GM19438 (cell line): ENCODE measurements at regions not wholly inside any gene's neighbourhood (a gene's known extent, or its start where the extent isn't known, plus 50 kb on each side); places are given as distances from the start of the nearest gene placed in this dataset.

ENCODE experiments used
- ATAC-seq: cut with Tn5 transposase; IDR thresholded peaks from one replicate; pipeline ENCODE4 v1.9.1; 2021; ENCODE audit warnings: low read depth; ENCODE audit not compliant: unreplicated experiment

DNA sequence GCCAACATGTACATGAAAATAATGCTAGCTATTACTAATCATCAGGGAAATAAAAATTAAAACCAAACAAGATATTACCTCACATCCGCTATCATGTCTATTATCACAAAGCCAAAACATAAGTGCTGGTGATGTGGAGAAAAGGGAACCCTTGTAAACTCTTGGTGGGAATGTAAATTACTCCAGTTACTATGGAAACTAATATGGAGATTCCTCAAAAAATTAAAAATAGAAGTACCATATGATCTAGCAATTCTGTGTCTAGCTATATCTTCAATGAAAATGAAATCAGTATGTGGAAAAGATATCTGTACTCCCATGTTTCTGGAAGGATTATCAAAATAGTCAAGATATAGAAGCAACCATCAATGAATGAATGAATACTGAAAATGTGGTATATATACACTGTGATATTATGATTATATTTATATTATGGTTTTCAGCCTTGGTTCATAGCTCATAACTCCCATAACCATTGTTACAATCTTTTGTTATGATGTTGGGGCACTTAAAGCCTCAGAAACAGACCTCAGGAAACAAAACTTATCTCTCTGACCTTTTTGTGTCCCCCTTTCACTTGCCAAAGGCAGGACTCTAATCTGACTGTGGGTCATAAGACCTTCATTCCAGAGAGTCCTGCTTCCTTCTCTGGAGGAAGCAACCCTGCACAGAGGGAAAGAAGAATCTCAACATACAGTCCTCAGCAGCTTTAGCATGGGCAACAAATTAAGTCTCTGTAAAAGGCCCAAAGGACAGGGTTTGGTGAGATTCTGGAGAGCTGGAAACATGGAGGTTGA, 933.2 kb downstream of the ADGRL3 start:
- no peak for ATAC-seq

DNA sequence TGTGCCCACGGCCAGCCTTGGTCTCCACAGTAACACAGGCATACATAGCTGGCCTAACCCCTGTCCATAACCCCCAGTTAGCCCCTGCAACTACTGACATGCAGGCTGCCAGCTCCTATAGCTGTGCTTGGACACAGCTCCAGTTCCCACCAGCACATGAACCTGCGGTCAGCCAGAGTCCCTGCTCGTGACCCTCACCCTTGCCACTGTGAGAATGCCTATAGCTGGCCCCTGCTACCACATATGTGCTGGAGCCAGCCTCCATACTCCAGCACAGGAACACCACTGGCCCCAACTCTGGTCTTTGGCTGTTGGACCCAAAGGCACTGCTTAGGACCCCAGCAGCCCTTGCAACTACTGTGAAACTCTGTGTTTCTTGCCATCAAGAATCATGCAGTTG, 930.9 kb downstream of the ADGRL3 start:
- no peak for ATAC-seq

DNA sequence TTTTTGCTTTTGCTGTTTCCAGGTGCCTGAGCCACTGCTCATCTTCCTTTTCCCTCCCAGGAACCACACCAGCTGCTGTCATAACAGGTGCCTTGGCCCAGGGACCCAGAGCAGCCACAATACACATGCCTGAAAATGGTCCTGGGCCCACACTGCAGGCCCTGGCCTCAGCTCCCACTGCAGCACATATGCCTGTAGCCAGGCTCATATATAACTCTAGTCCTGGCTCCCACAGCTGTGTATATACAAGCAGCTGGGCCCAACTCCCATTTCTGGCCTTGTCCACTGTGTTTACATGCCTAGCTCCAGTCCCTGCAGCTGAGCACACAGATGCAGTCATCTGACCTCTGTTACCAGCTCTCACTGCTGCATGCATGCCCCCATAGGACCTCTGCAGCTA, 930.5 kb downstream of the ADGRL3 start:
- no peak for ATAC-seq

DNA sequence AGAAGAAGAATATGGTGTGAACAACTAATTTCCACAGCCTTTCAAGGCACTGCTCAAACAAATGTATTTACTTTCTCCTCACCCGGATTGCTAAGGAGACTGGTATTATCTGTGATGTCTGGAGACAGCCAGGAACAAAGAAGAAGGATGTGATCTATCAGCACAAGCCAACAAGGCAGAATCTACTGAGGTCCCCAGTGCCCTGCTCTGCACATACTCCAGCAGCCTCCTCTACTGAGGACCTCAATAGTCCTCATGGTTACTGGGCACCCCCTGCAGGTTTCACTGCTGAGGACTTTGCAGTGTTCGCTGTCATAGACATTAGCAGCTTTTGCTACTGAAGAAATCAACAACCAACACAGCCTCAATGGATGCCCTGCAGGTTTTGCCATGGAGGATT, 930.1 kb downstream of the ADGRL3 start:
- no peak for ATAC-seq
